GM12878 (cell line): ENCODE measurements at regions not wholly inside any gene's neighbourhood (a gene's known extent, or its start where the extent isn't known, plus 50 kb on each side); places are given as distances from the start of the nearest gene placed in this dataset.

ENCODE experiments used
- CTCF ChIP-seq, 3 experiments: IDR thresholded peaks in 2 of 3; conservative IDR thresholded peaks in 1 of 3; 2 replicates each; pipeline ENCODE4 v1.5.1; 2011; ENCODE audit warnings: low read depth in 3 of 3, low read length in 3 of 3, mild to moderate bottlenecking in 3 of 3, control low read depth in 2 of 3, moderate library complexity in 2 of 3, inconsistent platforms in 1 of 3, mixed read lengths in 1 of 3; ENCODE audit not compliant: control insufficient read depth in 2 of 3, insufficient read depth in 1 of 3; ENCODE audit errors: extremely low read depth in 1 of 3
- EZH2 ChIP-seq: IDR thresholded peaks from 2 replicates; pipeline ENCODE4 v1.6.1; 2012; ENCODE audit warnings: low read depth, mild to moderate bottlenecking, control low read depth, inconsistent platforms, low read length, borderline replicate concordance; ENCODE audit not compliant: control insufficient read depth

GRCh38 chr11:92141725-92142124 lies 82.9 kb upstream of the FAT3 start:
- TF ChIP-seq EZH2 = no peak
- no peak for TF ChIP-seq CTCF (IDR thresholded peaks at IDR 0.05 in 2 of 3, conservative IDR thresholded peaks at IDR 0.05 in 1 of 3; ENCODE audit: control insufficient read depth in 2 of 3, extremely low read depth in 1 of 3, insufficient read depth in 1 of 3, low read depth in 3 of 3, low read length in 3 of 3)
